Immature natural killer cell (primary cell): ENCODE measurements at regions not wholly inside any gene's neighbourhood (a gene's known extent, or its start where the extent isn't known, plus 50 kb on each side); places are given as distances from the start of the nearest gene placed in this dataset.
A peak's percentile ranks its signal among the peaks of the same experiment; 100 is the strongest.

Source experiments
- DNase-seq, 3 donors: peaks; one replicate each; pipeline ENCODE4 v3.0.0; 2022; ENCODE audit warnings: mixed read lengths in 1 of 3
- H3K27ac Mint-ChIP-seq, 6 donors: one replicate each; pipeline ENCODE4 v1.8.0; 2020; ENCODE audit warnings: mixed read lengths in 6 of 6, mild to moderate bottlenecking in 5 of 6, inconsistent platforms in 4 of 6, moderate library complexity in 3 of 6
- H3K27me3 Mint-ChIP-seq, 3 donors: one replicate each; pipeline ENCODE4 v1.8.0; 2020 to 2021; ENCODE audit warnings: low read depth in 3 of 3, mild to moderate bottlenecking in 3 of 3, mixed read lengths in 3 of 3, moderate library complexity in 3 of 3, inconsistent platforms in 1 of 3
- H3K36me3 Mint-ChIP-seq, 3 donors: one replicate each; pipeline ENCODE4 v1.8.0; 2020; ENCODE audit warnings: mixed read lengths in 3 of 3, inconsistent platforms in 2 of 3, mild to moderate bottlenecking in 2 of 3
- H3K4me1 Mint-ChIP-seq, 2 donors: one replicate each; pipeline ENCODE4 v1.8.0; 2020; ENCODE audit warnings: inconsistent platforms in 2 of 2, mild to moderate bottlenecking in 2 of 2, mixed read lengths in 2 of 2, moderate library complexity in 1 of 2
- H3K4me3 Mint-ChIP-seq, 5 donors: one replicate each; pipeline ENCODE4 v1.8.0; 2020; ENCODE audit warnings: mild to moderate bottlenecking in 5 of 5, mixed read lengths in 5 of 5, inconsistent platforms in 3 of 5, moderate library complexity in 3 of 5
- H3K9me3 Mint-ChIP-seq, 6 donors: one replicate each; pipeline ENCODE4 v1.8.0; 2020; ENCODE audit warnings: mild to moderate bottlenecking in 6 of 6, mixed read lengths in 6 of 6, inconsistent platforms in 4 of 6, moderate library complexity in 3 of 6

DNA sequence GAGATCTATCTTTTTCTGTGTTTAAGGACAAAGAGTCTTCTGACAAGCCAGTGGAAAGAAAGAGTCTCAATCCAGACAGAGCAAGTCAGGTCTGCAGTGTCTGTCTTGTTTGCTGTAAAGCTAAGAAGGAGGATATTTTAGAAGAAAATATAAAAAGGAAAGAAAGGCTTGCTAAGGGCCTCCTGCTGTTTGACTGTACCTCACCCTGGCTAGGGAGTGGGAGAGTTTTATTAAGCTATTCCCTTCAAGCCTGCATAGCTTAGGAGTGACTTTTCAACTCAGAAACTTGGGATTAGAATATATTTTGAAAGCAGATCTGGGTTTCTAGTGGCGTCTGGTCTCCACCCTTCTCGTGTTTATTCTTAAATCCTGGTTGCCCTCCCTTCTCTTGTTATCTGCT, 460.0 kb downstream of the COG6 start:
- no peaks in the 10 kb centered on the region for H3K36me3 Mint-ChIP-seq
- H3K27ac Mint-ChIP-seq, result peak overlapping the region in 3 of 6 donors; percentile 47 to 60 (median 57)
- peaks cover 0 to 6% of the 10 kb centered on the region in 2 donors for H3K4me1 Mint-ChIP-seq
- H3K9me3 Mint-ChIP-seq, result no peaks in the 10 kb centered on the region
- peak overlapping the region in 1 of 5 donors; percentile 1 for H3K4me3 Mint-ChIP-seq
- peaks cover 0 to 3% (median 0%) of the 10 kb centered on the region in 3 donors for H3K27me3 Mint-ChIP-seq
- no peak for DNase-seq

DNA sequence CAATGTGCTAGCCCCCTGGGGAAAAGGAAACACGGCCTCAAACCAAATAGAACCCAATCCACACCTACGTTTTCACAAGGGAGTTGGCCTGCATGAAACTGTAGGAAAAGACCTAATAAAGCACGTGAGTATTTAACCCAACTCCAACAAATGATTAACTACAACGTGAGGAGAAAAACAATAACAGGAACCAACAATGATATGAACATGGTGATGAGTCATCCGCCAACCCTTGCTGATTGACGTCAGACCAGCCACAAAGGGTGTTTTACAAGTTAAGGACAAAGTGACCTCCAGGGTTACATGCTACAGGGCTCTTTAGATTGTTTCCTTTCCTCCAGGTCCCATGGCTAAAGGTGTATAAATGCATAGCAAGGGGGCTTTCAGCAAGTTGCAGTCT, 460.5 kb downstream of the COG6 start:
- H3K27ac Mint-ChIP-seq, result peak overlapping the region in 3 of 6 donors; percentile 47 to 60 (median 57)
- no peaks in the 10 kb centered on the region for H3K9me3 Mint-ChIP-seq
- peak; percentile 2 to 70 (median 5) for DNase-seq
- H3K27me3 Mint-ChIP-seq, result peaks cover 0 to 3% (median 0%) of the 10 kb centered on the region in 3 donors
- H3K36me3 Mint-ChIP-seq, result no peaks in the 10 kb centered on the region
- H3K4me1 Mint-ChIP-seq, result peaks cover 0 to 6% of the 10 kb centered on the region in 2 donors
- H3K4me3 Mint-ChIP-seq, result peak overlapping the region in 1 of 5 donors; percentile 1

DNA sequence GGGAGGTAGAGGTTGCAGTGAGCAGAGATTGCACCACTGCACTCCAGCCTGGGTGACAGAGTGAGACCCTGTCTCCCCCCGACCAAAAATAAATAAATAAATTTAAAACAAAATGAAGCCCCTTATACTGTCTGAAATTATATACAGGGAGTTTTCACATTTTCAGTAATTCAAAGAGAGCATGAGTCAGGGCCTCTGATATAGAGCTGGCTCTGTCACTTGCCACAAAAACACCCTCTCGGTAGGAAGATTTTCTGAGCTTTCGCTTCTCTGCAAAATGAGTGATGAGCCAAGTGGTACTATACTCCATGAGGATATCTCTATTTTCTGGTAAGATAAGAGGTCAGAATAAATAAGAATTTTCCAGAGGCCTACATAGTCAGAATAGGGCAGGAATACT, 462.9 kb downstream of the COG6 start:
- H3K36me3 Mint-ChIP-seq, result no peaks in the 10 kb centered on the region
- DNase-seq, result no peak
- peaks cover 0 to 6% of the 10 kb centered on the region in 2 donors for H3K4me1 Mint-ChIP-seq
- H3K4me3 Mint-ChIP-seq, result no peak overlapping the region
- H3K9me3 Mint-ChIP-seq, result no peaks in the 10 kb centered on the region
- H3K27ac Mint-ChIP-seq, result no peak overlapping the region
- peaks cover 0 to 1% (median 0%) of the 10 kb centered on the region in 3 donors for H3K27me3 Mint-ChIP-seq

DNA sequence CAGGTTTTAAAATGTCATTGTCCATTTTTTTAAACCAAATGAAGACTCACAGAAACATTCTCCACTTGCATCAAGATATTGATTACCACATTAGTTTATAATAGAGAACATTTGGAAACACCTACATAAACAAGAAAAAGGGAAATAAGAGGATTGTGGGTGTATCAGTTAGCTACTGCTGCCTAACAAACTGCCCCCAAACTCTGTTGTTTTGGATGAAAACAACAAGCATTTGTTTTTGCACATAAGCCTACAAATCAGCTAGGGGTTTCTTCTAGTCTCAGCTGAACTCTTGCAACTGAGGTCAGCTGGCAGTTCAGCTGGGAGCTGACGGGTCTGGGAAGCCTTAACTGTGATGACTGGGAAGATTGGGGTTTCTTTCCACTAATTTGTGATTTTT, 464.4 kb downstream of the COG6 start:
- DNase-seq, result no peak
- Mint-ChIP-seq H3K4me1 (peaks cover 0 to 6% of the 10 kb centered on the region in 2 donors), H3K4me3 (no peak overlapping the region), H3K9me3 (no peaks in the 10 kb centered on the region), H3K27me3 (peaks cover 0 to 1% (median 0%) of the 10 kb centered on the region in 3 donors), H3K36me3 (no peaks in the 10 kb centered on the region), H3K27ac (peak overlapping the region in 1 of 6 donors; percentile 13)

GRCh38 chr13:40120288-40120687, 464.8 kb downstream of the COG6 start:
- H3K27me3 Mint-ChIP-seq, result peaks cover 0 to 1% (median 0%) of the 10 kb centered on the region in 3 donors
- no peaks in the 10 kb centered on the region for H3K9me3 Mint-ChIP-seq
- H3K4me1 Mint-ChIP-seq, result peaks cover 0 to 6% of the 10 kb centered on the region in 2 donors
- H3K4me3 Mint-ChIP-seq, result no peak overlapping the region
- H3K36me3 Mint-ChIP-seq, result no peaks in the 10 kb centered on the region
- no peak for DNase-seq
- no peak overlapping the region for H3K27ac Mint-ChIP-seq

DNA sequence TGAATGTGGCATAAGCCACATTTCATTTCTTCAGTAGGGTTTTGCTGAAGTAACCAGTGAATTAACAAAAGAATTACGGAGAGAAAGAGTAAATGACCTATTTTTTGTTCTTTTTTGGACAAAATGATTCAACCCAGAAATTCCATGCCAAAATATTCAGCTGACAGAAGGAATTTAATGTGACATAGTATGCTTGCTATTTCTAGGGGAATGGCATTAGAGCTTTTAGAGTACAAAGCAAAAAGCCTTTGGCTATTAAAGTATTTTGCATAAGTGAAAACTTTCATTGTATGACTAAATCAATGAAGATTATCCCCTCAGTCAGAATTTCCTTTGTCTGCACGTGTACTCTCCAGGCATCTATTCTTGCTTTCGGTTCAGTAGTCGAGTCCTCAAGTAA, 465.3 kb downstream of the COG6 start:
- H3K36me3 Mint-ChIP-seq, result no peaks in the 10 kb centered on the region
- H3K4me1 Mint-ChIP-seq, result peaks cover 0 to 5% of the 10 kb centered on the region in 2 donors
- H3K27me3 Mint-ChIP-seq, result peaks cover 0 to 1% (median 0%) of the 10 kb centered on the region in 3 donors
- DNase-seq, result no peak
- H3K27ac Mint-ChIP-seq, result no peak overlapping the region
- H3K4me3 Mint-ChIP-seq, result no peak overlapping the region
- no peaks in the 10 kb centered on the region for H3K9me3 Mint-ChIP-seq

DNA sequence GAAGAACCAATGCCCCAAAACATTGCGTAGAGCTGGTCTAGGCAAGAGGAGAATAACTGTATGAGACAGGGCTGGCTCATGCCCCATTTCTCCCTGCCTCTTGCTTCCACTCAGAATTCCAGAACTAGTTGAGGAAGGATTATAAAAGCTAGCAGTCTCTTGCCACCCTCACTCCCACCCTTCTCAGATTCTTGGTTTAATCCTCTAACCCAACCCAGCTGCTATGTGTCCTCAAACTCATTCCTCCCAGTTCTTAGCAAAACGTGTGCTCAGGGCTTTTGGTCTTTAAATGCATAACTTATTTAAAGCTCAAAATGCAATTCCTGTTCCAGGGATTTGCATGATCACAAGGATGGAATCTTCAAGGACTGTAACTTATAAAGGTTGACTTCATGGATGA, 466.3 kb downstream of the COG6 start:
- Mint-ChIP-seq H3K27me3 (peaks cover 0 to 1% (median 0%) of the 10 kb centered on the region in 3 donors), H3K36me3 (no peaks in the 10 kb centered on the region), H3K4me1 (peaks cover under 1 to 2% of the 10 kb centered on the region in 2 donors), H3K9me3 (no peaks in the 10 kb centered on the region), H3K4me3 (no peak overlapping the region), H3K27ac (no peak overlapping the region)
- no peak for DNase-seq

GRCh38 chr13:40123962-40124632, 468.6 kb downstream of the COG6 start:
- no peak for DNase-seq
- peaks cover 0 to 1% (median 0%) of the 10 kb centered on the region in 3 donors for H3K27me3 Mint-ChIP-seq
- H3K4me3 Mint-ChIP-seq, result no peak overlapping the region
- H3K36me3 Mint-ChIP-seq, result no peaks in the 10 kb centered on the region
- H3K4me1 Mint-ChIP-seq, result peaks cover 4 to 6% of the 10 kb centered on the region in 2 donors
- H3K27ac Mint-ChIP-seq, result no peak overlapping the region
- peaks cover 0 to under 1% (median 0%) of the 10 kb centered on the region in 6 donors for H3K9me3 Mint-ChIP-seq

DNA sequence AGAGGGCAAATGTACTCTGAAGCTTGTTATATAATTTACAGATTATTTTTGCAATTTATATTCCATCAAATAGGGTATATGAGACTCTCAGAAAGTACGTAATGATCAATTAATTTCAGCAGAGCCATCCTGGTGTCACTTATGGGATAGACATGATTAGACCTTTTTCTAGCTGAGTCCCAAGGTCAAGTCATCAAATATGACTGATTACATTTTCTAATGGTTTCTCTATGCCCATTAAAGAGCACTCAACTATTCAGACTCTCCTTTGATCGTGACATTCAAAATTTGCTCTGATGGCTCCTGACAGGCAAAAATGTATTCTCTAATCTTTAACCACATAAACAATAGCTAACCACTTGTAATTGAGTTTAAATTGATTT, 469.2 kb downstream of the COG6 start:
- H3K4me3 Mint-ChIP-seq, result no peak overlapping the region
- H3K9me3 Mint-ChIP-seq, result peaks cover 0 to 2% (median 0%) of the 10 kb centered on the region in 6 donors
- H3K27ac Mint-ChIP-seq, result no peak overlapping the region
- no peak for DNase-seq
- peaks cover 0 to 1% (median 0%) of the 10 kb centered on the region in 3 donors for H3K27me3 Mint-ChIP-seq
- peaks cover 4 to 6% of the 10 kb centered on the region in 2 donors for H3K4me1 Mint-ChIP-seq
- H3K36me3 Mint-ChIP-seq, result no peaks in the 10 kb centered on the region

DNA sequence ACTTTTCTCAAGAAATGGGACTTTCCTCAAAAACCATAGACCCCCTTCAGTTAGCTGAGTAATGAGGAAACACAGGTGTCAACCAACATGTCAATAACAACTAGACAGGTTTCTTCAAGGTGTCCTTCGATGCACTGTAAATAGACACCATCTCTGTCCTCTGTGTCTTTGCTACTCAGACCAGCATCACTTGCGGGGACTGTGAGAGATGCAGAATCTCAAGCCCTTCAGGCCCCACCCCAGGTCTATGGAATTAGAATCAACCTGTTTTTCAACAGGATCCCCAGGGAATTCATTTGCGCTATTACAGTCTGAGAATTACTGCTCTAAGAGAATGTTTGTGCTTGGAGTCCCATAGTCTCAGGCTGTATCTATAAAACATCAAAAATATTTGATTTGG, 469.9 kb downstream of the COG6 start:
- Mint-ChIP-seq H3K9me3 (peaks cover 0 to 2% (median 0%) of the 10 kb centered on the region in 6 donors), H3K4me3 (no peak overlapping the region), H3K4me1 (peaks cover 4 to 6% of the 10 kb centered on the region in 2 donors), H3K27ac (no peak overlapping the region), H3K36me3 (no peaks in the 10 kb centered on the region), H3K27me3 (peaks cover 0 to 1% (median 0%) of the 10 kb centered on the region in 3 donors)
- no peak for DNase-seq

- Mint-ChIP-seq H3K4me3 (no peak overlapping the region), H3K27ac (no peak overlapping the region), H3K9me3 (peaks cover 0 to 2% (median 0%) of the 10 kb centered on the region in 6 donors), H3K27me3 (peaks cover 0 to 1% (median 0%) of the 10 kb centered on the region in 3 donors), H3K36me3 (no peaks in the 10 kb centered on the region), H3K4me1 (peaks cover 4 to 6% of the 10 kb centered on the region in 2 donors)
- no peak for DNase-seq
Observed at GRCh38 chr13:40126306-40127085, 471.0 kb downstream of the COG6 start.

DNA sequence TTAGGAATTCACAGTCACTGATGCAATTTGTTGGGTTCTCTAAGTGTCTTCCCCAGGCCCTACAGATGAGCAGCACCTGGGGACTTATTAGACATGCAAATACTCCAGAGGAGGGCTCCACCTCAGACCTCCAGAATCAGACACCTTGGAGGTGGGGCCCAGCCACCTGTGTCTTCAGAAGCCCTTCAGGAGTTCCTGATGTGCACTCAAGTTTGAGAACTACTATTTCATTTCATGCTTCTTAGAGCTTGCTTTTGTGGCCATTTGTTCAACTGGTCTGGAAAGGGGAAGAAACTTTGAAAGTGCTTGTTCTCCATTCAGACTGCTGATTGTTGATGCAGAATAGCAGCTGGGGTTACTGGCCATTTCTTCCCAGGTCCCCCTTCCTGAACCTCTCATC, 472.0 kb downstream of the COG6 start:
- no peak overlapping the region for H3K27ac Mint-ChIP-seq
- H3K27me3 Mint-ChIP-seq, result peaks cover 0 to 2% (median 0%) of the 10 kb centered on the region in 3 donors
- no peaks in the 10 kb centered on the region for H3K36me3 Mint-ChIP-seq
- H3K9me3 Mint-ChIP-seq, result peaks cover 0 to 2% (median 0%) of the 10 kb centered on the region in 6 donors
- no peak overlapping the region for H3K4me3 Mint-ChIP-seq
- DNase-seq, result no peak
- peaks cover 4 to 6% of the 10 kb centered on the region in 2 donors for H3K4me1 Mint-ChIP-seq

DNA sequence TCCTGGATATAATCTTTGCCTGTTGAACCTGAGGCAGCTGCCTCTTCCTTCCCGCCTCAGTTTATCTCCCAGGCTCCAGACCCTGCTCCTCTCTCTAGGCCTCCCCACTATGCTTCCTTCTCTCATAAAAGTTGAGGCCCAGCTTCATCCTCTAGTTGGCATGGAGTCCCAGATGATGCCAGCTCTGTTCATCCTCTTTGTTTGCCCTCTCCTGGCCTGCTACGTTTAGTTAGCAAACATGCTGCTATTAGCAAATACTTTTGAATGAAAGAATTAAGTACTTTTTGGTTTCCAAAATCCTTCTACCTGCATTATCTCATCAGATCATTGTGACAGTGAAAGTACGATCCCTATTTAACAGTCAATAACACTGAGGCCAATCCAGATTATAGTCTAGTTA, 472.5 kb downstream of the COG6 start:
- no peak overlapping the region for H3K4me3 Mint-ChIP-seq
- H3K27ac Mint-ChIP-seq, result no peak overlapping the region
- peaks cover 4 to 6% of the 10 kb centered on the region in 2 donors for H3K4me1 Mint-ChIP-seq
- no peaks in the 10 kb centered on the region for H3K36me3 Mint-ChIP-seq
- DNase-seq, result no peak
- H3K27me3 Mint-ChIP-seq, result peaks cover 0 to 2% (median 0%) of the 10 kb centered on the region in 3 donors
- peaks cover 0 to 2% (median 0%) of the 10 kb centered on the region in 6 donors for H3K9me3 Mint-ChIP-seq

DNA sequence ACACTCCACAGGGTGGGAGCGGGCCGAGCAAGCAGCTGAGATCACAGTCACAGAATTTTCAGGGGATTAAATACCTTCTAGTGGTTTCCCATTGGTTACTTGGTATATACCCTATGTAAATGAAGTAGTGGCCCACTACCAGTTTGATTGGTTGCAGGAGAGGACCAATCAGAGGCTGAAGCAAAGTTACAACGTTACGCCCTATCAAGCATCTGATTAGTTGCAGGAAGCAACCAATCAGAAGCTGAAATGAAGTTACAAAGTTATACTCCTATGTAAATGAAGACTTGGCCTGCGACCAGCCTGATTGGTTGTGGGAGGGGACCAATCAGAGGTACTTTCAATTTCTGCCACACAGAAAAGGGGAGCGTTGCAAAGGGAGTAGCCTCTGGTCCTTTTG, 474.0 kb downstream of the COG6 start:
- H3K27ac Mint-ChIP-seq, result no peak overlapping the region
- peaks cover 0 to 2% (median 0%) of the 10 kb centered on the region in 3 donors for H3K27me3 Mint-ChIP-seq

More for the DNA sequence above, 474.0 kb downstream of the COG6 start:
- Mint-ChIP-seq H3K9me3 (peaks cover 0 to 2% (median 0%) of the 10 kb centered on the region in 6 donors), H3K36me3 (no peaks in the 10 kb centered on the region), H3K4me3 (no peak overlapping the region), H3K4me1 (peaks cover 4 to 6% of the 10 kb centered on the region in 2 donors)
- no peak for DNase-seq
